ENCODE measurements at regions not wholly inside any gene's neighbourhood (a gene's known extent, or its start where the extent isn't known, plus 50 kb on each side); places are given as distances from the start of the nearest gene placed in this dataset.

DNA sequence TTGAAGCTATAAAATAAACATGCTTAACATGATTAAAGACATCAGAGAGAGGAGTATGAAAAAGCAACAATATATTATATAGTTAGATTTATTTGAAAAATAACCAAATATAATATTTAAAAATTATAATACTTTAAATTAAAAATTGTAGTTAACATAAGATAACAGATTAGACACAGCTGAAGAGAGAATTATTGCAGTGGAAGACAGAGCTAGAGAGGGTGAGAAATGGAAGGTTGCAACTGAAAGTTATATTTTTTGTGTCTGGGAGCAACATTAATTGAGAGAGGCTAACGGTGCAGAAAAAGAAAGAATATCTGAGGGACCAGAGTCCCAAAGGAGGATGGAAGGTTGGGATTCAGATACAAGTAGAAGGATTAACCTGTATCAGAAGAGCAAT lies 548.9 kb upstream of the FZD8 start:
- Histone ChIP-seq H2BK5ac (ENCODE audit: low read length) (no peak overlapping the region), H4K8ac (ENCODE audit: low read depth, low read length) (no peak overlapping the region), H3K4me3 (ENCODE audit: low read length in 2 of 2) (no peak overlapping the region), H3K18ac (ENCODE audit: low read length) (no peak overlapping the region), H3K27me3 (ENCODE audit: control insufficient read depth in 3 of 3, insufficient read depth in 3 of 3, low read depth in 1 of 3, low read length in 3 of 3) (no peaks in the 10 kb centered on the region), H2BK12ac (ENCODE audit: low read length) (no peak overlapping the region), H4K91ac (ENCODE audit: low read depth, low read length, poor library complexity) (no peak overlapping the region), H2AFZ (ENCODE audit: low read length) (no peak overlapping the region), H3K4me2 (ENCODE audit: insufficient read depth, low read length, poor library complexity, severe bottlenecking) (no peak overlapping the region), H3K23ac (ENCODE audit: low read depth, low read length, poor library complexity) (no peak overlapping the region), H3K14ac (ENCODE audit: low read length) (no peak overlapping the region), H2BK15ac (ENCODE audit: low read length) (no peak overlapping the region), H3K36me3 (replicated peaks in 1 of 2; ENCODE audit: control insufficient read depth in 2 of 2, insufficient read depth in 2 of 2, low read length in 2 of 2) (no peaks in the 10 kb centered on the region), H2BK120ac (ENCODE audit: low read depth, low read length) (no peak overlapping the region), H3K9ac (ENCODE audit: low read depth, low read length, poor library complexity) (no peak overlapping the region), H3K27ac (replicated peaks; ENCODE audit: low read length) (no peak overlapping the region), H3K9me3 (replicated peaks in 1 of 2; ENCODE audit: control insufficient read depth in 2 of 2, insufficient read depth in 1 of 2, low read depth in 1 of 2, low read length in 2 of 2) (peaks cover 0 to 2% of the 10 kb centered on the region in 2 donors), H3K4me1 (ENCODE audit: control insufficient read depth in 2 of 2, insufficient read depth in 1 of 2, low read depth in 1 of 2, low read length in 2 of 2) (peaks cover 0 to 3% of the 10 kb centered on the region in 2 donors), H3K79me1 (ENCODE audit: low read depth, low read length) (no peaks in the 10 kb centered on the region), H2AK5ac (ENCODE audit: low read depth, low read length) (no peak overlapping the region), H3K4ac (ENCODE audit: low read length) (no peak overlapping the region)
- no peak for DNase-seq (ENCODE audit: low spot score)
- WGBS, 2 donors (ENCODE audit: extremely low coverage in 2 of 2, insufficient read length in 2 of 2, insufficient replicate concordance in 1 of 2) = no CpG with 5 or more reads among the region's 1 CpG

DNA sequence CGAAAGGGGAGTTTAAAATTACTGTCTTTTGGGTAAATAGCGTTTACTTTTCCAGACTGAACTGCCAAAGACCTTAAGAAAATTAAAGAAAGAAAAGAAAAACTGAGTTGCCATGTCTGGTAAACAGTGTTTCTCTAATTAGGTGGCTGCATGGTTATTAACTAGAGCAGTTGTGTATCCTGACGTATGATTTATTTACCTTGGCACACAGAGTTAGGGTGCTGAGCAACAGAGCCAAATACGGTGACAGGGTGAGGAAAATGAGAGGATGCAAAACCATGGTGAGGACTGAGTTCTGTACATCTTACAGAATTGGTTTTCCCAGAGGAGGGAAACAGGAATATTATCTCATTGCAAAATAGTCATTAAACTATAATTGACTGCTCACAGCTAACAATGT lies 546.4 kb upstream of the FZD8 start:
- no CpG with 5 or more reads among the region's 4 CpGs for WGBS, 2 donors (ENCODE audit: extremely low coverage in 2 of 2, insufficient read length in 2 of 2, insufficient replicate concordance in 1 of 2)
- no peak overlapping the region for H4K8ac ChIP-seq (ENCODE audit: low read depth, low read length)
- H3K9me3 ChIP-seq (replicated peaks in 1 of 2; ENCODE audit: control insufficient read depth in 2 of 2, insufficient read depth in 1 of 2, low read depth in 1 of 2, low read length in 2 of 2) = peaks cover 0 to 2% of the 10 kb centered on the region in 2 donors
- H3K27me3 ChIP-seq (ENCODE audit: control insufficient read depth in 3 of 3, insufficient read depth in 3 of 3, low read depth in 1 of 3, low read length in 3 of 3) = no peaks in the 10 kb centered on the region
- H3K18ac ChIP-seq (ENCODE audit: low read length) = no peak overlapping the region
- H2BK120ac ChIP-seq (ENCODE audit: low read depth, low read length) = no peak overlapping the region
- H2BK15ac ChIP-seq (ENCODE audit: low read length) = no peak overlapping the region
- no peak overlapping the region for H3K27ac ChIP-seq (replicated peaks; ENCODE audit: low read length)
- no peak overlapping the region for H4K91ac ChIP-seq (ENCODE audit: low read depth, low read length, poor library complexity)
- H2AK5ac ChIP-seq (ENCODE audit: low read depth, low read length) = no peak overlapping the region
- H3K36me3 ChIP-seq (replicated peaks in 1 of 2; ENCODE audit: control insufficient read depth in 2 of 2, insufficient read depth in 2 of 2, low read length in 2 of 2) = no peaks in the 10 kb centered on the region
- no peak overlapping the region for H2BK12ac ChIP-seq (ENCODE audit: low read length)
- H3K14ac ChIP-seq (ENCODE audit: low read length) = no peak overlapping the region
- peaks cover 0 to 4% of the 10 kb centered on the region in 2 donors for H3K4me1 ChIP-seq (ENCODE audit: control insufficient read depth in 2 of 2, insufficient read depth in 1 of 2, low read depth in 1 of 2, low read length in 2 of 2)
- no peak overlapping the region for H2AFZ ChIP-seq (ENCODE audit: low read length)
- H3K23ac ChIP-seq (ENCODE audit: low read depth, low read length, poor library complexity) = no peak overlapping the region
- no peak overlapping the region for H3K4ac ChIP-seq (ENCODE audit: low read length)
- no peak overlapping the region for H3K4me3 ChIP-seq (ENCODE audit: low read length in 2 of 2)
- no peak overlapping the region for H2BK5ac ChIP-seq (ENCODE audit: low read length)
- no peak for DNase-seq (ENCODE audit: low spot score)
- no peak overlapping the region for H3K4me2 ChIP-seq (ENCODE audit: insufficient read depth, low read length, poor library complexity, severe bottlenecking)
- H3K9ac ChIP-seq (ENCODE audit: low read depth, low read length, poor library complexity) = no peak overlapping the region
- H3K79me1 ChIP-seq (ENCODE audit: low read depth, low read length) = no peaks in the 10 kb centered on the region

DNA sequence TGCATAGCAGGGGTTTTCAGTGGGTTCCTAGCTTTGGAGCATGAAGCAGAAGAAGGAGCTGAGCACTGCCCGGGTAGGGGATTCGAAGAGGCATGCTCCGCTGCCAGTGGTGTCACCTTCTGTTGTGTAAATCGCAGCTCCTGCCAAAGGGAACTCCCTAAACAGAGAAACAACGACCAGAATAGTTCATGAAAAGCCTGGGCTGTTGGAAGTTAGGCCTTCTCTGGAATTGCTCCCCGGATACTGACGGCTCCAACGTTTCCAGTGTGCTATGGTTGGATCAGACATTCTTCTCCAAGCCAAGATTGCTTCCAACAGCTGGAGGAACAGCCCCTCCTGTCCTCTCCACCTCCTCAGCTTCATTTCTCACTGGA lies 546.0 kb upstream of the FZD8 start:
- Histone ChIP-seq H3K18ac (ENCODE audit: low read length) (no peak overlapping the region), H2AK5ac (ENCODE audit: low read depth, low read length) (no peak overlapping the region), H2BK120ac (ENCODE audit: low read depth, low read length) (no peak overlapping the region), H3K27me3 (ENCODE audit: control insufficient read depth in 3 of 3, insufficient read depth in 3 of 3, low read depth in 1 of 3, low read length in 3 of 3) (no peaks in the 10 kb centered on the region), H3K4me2 (ENCODE audit: insufficient read depth, low read length, poor library complexity, severe bottlenecking) (no peak overlapping the region), H3K23ac (ENCODE audit: low read depth, low read length, poor library complexity) (no peak overlapping the region), H3K9ac (ENCODE audit: low read depth, low read length, poor library complexity) (no peak overlapping the region), H3K79me1 (ENCODE audit: low read depth, low read length) (no peaks in the 10 kb centered on the region), H3K27ac (replicated peaks; ENCODE audit: low read length) (no peak overlapping the region), H4K8ac (ENCODE audit: low read depth, low read length) (no peak overlapping the region), H2BK5ac (ENCODE audit: low read length) (no peak overlapping the region), H3K4me3 (ENCODE audit: low read length in 2 of 2) (no peak overlapping the region), H2BK12ac (ENCODE audit: low read length) (no peak overlapping the region), H3K36me3 (replicated peaks in 1 of 2; ENCODE audit: control insufficient read depth in 2 of 2, insufficient read depth in 2 of 2, low read length in 2 of 2) (no peaks in the 10 kb centered on the region), H3K4ac (ENCODE audit: low read length) (no peak overlapping the region), H3K9me3 (replicated peaks in 1 of 2; ENCODE audit: control insufficient read depth in 2 of 2, insufficient read depth in 1 of 2, low read depth in 1 of 2, low read length in 2 of 2) (peaks cover 0 to 2% of the 10 kb centered on the region in 2 donors), H3K4me1 (ENCODE audit: control insufficient read depth in 2 of 2, insufficient read depth in 1 of 2, low read depth in 1 of 2, low read length in 2 of 2) (peaks cover 0 to 4% of the 10 kb centered on the region in 2 donors), H2BK15ac (ENCODE audit: low read length) (no peak overlapping the region), H4K91ac (ENCODE audit: low read depth, low read length, poor library complexity) (no peak overlapping the region), H2AFZ (ENCODE audit: low read length) (no peak overlapping the region), H3K14ac (ENCODE audit: low read length) (no peak overlapping the region)
- DNase-seq (ENCODE audit: low spot score) = no peak
- WGBS, 2 donors (ENCODE audit: extremely low coverage in 2 of 2, insufficient read length in 2 of 2, insufficient replicate concordance in 1 of 2) = no CpG with 5 or more reads among the region's 8 CpGs

DNA sequence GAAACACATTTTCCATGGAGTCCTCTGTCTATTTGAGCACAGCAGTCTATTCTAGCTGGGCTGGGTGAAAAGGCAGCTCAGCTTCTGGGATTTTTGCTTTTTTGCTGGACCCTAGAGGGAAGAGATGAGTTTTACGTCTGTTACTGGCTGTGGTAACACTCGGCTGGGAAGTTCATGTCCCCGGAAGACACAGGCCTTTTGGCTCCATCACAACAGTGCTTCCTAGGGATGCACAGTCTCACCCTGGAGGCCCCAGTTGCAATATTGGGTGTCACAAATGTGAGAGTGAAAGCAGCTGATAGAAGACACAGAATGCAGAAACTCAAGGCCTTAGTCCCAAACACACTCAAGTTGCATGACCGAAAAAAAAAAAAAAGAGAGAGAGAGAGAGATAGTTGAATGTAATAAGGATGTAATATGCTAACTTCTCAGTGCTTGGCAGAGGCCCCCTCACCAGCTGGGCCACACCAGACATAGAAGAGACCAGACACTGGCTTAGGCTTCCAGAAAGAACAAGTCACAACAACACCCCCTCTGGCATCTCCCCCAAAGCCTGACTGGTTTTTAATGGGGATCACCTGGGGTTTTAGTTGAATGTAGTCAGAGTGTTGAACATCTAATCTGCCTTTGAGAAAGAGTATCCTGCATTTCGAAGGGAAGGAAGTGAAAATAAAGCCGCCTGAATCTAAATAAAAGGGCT lies 545.4 kb upstream of the FZD8 start:
- Histone ChIP-seq H3K4me2 (ENCODE audit: insufficient read depth, low read length, poor library complexity, severe bottlenecking) (no peak overlapping the region), H3K27me3 (ENCODE audit: control insufficient read depth in 3 of 3, insufficient read depth in 3 of 3, low read depth in 1 of 3, low read length in 3 of 3) (no peaks in the 10 kb centered on the region), H3K4ac (ENCODE audit: low read length) (no peak overlapping the region), H3K18ac (ENCODE audit: low read length) (no peak overlapping the region), H4K91ac (ENCODE audit: low read depth, low read length, poor library complexity) (no peak overlapping the region), H4K8ac (ENCODE audit: low read depth, low read length) (no peak overlapping the region), H2AK5ac (ENCODE audit: low read depth, low read length) (no peak overlapping the region), H2BK12ac (ENCODE audit: low read length) (no peak overlapping the region), H3K4me1 (ENCODE audit: control insufficient read depth in 2 of 2, insufficient read depth in 1 of 2, low read depth in 1 of 2, low read length in 2 of 2) (peaks cover 0 to 6% of the 10 kb centered on the region in 2 donors), H3K27ac (replicated peaks; ENCODE audit: low read length) (no peak overlapping the region), H3K36me3 (replicated peaks in 1 of 2; ENCODE audit: control insufficient read depth in 2 of 2, insufficient read depth in 2 of 2, low read length in 2 of 2) (no peaks in the 10 kb centered on the region), H3K9me3 (replicated peaks in 1 of 2; ENCODE audit: control insufficient read depth in 2 of 2, insufficient read depth in 1 of 2, low read depth in 1 of 2, low read length in 2 of 2) (peaks cover 0 to 2% of the 10 kb centered on the region in 2 donors), H3K9ac (ENCODE audit: low read depth, low read length, poor library complexity) (no peak overlapping the region), H2BK5ac (ENCODE audit: low read length) (no peak overlapping the region), H3K23ac (ENCODE audit: low read depth, low read length, poor library complexity) (no peak overlapping the region), H3K4me3 (ENCODE audit: low read length in 2 of 2) (no peak overlapping the region), H3K79me1 (ENCODE audit: low read depth, low read length) (no peaks in the 10 kb centered on the region), H2BK120ac (ENCODE audit: low read depth, low read length) (no peak overlapping the region), H2AFZ (ENCODE audit: low read length) (no peak overlapping the region), H3K14ac (ENCODE audit: low read length) (no peak overlapping the region), H2BK15ac (ENCODE audit: low read length) (no peak overlapping the region)
- no peak for DNase-seq (ENCODE audit: low spot score)
- no CpG with 5 or more reads among the region's 6 CpGs for WGBS, 2 donors (ENCODE audit: extremely low coverage in 2 of 2, insufficient read length in 2 of 2, insufficient replicate concordance in 1 of 2)

All from neuronal stem cell (in vitro differentiated cells).